ENCODE measurements at regions not wholly inside any gene's neighbourhood (a gene's known extent, or its start where the extent isn't known, plus 50 kb on each side); places are given as distances from the start of the nearest gene placed in this dataset.
A peak's percentile ranks its signal among the peaks of the same experiment; 100 is the strongest.
"Not testable (repeated sequence)": the region's sequence is repeated elsewhere in the genome, so short reads cannot be mapped to it uniquely, and the experiment has no call there.

- not testable (repeated sequence) for DNase-seq (ENCODE audit: low read depth)
Measured at GRCh38 chr7:49100908-49101740, 176.8 kb downstream of the CDC14C start.

DNA sequence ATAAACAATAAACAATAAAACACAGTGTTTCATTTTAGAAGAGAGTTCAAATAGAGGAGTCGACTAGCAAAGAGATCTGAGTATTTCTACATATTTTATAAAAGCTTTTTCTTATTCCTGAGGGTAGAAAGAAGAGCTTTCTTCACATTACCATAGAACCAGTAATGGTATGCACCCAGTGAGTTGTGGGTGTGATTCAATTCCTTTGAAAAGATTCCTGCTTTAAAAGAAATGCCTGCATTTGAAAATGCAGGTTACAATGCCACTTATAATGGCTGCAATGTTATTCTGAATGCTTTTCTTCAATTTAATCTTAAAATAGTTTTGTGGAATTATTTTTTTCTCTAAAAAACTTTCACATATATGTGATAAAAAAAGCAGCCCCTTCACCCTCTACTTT lies 178.1 kb downstream of the CDC14C start:
- DNase-seq (ENCODE audit: low read depth), result no peak

DNA sequence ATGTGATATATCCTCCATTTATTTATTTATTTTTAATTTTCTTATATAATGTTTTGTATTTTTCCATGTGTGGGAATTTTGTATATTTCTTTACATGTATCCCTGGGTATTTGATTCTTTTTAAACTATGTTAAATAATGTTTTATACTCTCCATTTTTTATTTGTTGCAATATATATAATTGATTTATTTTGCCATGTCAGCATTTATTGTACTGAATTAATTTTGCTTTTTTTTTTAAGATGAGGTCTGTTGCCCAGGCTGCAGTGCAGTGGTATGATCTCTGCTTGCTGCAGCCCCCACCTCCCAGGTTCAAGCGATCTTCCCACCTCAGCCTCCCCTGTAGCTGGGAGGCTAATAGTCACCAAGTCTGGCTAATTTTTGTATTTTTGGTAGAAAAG lies 187.4 kb downstream of the CDC14C start:
- no peak for DNase-seq (ENCODE audit: low read depth)

DNA sequence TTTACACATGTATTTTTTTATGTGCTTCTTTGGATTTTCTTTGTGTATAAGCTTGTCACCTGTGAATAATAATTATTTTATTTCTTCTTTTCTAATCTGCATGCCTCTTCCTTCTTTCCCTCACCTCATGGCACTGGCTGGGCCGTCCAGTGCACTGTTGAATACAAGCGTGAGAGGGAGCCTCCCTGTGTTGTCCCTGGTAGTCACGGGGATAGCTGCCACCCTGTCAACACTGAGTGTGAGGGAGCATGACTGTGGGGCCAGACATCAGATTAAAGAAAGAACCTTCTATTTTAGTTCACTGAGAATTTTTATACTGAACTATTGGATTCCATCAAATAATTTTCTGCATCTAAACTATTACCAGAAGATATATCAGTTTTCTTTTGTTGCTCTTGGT lies 187.9 kb downstream of the CDC14C start:
- no peak for DNase-seq (ENCODE audit: low read depth)

DNA sequence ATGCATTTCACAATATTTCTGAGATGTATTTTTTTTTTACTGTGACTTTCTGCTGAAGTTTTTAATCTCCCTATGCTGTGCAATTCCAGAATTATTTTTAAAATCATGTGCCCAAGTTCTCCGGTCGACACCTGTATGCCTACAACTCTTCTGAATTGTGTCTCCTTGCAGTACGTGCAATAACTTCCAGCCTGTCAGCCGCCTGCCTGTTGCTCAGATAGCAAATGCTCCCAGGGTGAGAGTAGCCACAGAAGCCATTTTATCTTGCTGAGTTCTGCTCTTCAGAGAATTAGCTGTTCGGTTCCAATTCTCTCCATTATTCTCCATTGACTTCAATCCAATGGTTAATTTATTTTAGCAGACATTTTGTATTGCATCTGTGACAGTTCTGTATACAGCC lies 188.3 kb downstream of the CDC14C start:
- no peak for DNase-seq (ENCODE audit: low read depth)

- no peak for DNase-seq (ENCODE audit: low read depth)
Measured at GRCh38 chr7:49119706-49120105, 195.4 kb downstream of the CDC14C start.

GRCh38 chr7:49125246-49125645 lies 200.9 kb downstream of the CDC14C start:
- no peak for DNase-seq (ENCODE audit: low read depth)

DNA sequence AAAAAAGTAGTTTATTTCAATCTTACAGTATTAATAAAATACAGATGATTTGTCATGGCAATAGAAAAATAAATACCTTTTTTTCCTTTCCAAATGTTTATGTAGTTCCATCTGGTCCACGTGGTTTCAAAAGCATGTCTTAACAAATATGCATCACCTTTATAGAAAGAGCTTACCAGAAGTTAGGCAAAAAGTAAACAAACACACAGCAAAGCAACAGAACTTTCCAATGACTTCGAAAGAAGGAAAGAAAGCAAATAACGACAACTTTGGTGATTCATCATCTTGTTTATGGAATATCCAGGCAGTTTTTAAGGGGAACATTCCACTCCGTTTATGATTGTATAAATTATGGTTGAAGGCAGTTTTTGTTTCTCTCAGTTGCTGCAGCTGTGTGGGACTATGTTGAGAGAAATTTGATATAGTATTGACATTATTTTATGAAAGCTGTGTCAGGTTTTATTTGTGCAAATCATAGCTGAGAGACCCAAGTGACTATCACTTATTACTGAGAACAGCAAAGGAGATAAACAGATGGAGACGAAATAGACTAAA lies 203.1 kb downstream of the CDC14C start:
- DNase-seq (ENCODE audit: low read depth), result peak; percentile 29

DNA sequence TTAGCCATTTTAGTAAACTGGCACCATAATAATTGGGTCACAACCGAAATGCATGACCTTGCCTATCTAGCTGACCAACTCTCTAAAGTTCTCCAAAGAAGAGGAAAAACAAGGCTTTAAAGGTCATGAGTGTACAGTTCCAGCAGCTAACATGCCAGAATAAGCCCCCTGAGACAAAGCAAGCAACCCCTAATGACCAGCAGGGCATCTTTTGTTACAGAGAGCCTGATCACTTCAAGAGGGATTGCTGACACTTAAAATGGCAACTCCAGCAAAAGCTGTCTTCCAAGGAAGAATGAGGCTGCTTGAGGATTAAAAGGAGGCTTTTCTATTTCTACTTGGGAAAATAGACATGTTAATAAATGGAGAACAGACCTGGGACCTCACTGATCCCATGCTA lies 213.6 kb downstream of the CDC14C start:
- DNase-seq (ENCODE audit: low read depth), result no peak

- peak; percentile 39 for DNase-seq (ENCODE audit: low read depth)
Measured at GRCh38 chr7:49150486-49150885, 226.1 kb downstream of the CDC14C start.

GRCh38 chr7:49151146-49151545 lies 226.8 kb downstream of the CDC14C start:
- DNase-seq (ENCODE audit: low read depth), result peak; percentile 48

DNA sequence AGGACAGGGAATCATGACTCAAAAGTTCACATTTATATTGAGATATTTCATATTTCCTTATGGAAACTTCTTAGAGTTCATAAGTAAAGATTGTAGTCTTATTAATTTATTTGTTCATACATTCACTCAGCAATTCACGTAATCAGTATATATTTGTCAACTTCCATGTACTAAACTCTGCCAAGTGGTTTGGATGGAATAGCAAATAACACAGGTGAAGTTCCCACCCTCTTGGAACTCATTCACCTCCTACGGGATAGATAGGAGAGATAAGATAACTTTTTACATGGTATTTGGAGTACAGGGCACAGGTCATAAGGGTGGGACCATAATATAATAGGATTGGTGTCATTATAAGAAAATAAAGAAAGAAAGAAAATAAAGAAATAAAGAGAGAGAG lies 234.0 kb downstream of the CDC14C start:
- DNase-seq (ENCODE audit: low read depth), result no peak

DNA sequence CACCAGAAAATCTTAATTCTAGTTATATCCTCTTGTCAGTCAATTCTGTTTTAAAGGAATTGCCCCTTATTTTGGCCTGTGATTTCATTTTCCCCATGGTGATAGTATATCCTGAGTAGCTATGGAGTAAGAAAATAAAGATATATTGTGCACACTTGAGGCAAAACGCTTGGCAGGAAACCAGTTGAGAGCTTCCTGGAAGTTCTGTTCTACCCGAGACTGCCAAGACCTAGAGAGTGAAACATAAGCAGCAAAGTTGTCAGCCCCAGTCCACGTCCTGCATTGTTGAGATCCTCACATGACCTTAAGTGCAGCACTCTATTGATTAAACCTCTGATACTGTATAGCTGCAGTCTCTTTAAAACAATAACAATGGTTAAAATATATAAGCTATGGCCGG lies 235.2 kb downstream of the CDC14C start:
- peak; percentile 38 for DNase-seq (ENCODE audit: low read depth)

DNA sequence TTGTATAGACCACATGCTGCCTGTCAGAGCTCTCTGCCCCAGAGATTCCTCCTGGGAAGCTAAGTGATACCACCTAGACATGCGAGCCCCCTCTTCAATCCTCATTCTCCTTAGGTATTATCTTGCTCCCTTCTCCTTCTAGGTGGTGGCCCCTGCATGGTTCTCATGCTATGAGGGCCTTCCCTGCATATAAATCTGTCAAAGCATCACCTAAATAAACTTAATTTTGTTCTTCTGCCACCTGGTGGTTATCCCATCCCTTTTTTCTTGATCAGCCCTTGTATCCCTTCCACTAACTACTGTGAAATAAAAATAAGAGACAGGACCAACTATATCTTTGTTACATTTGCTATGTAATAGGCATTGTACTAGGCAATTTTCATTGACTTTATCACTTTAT lies 242.1 kb downstream of the CDC14C start:
- no peak for DNase-seq (ENCODE audit: low read depth)

DNA sequence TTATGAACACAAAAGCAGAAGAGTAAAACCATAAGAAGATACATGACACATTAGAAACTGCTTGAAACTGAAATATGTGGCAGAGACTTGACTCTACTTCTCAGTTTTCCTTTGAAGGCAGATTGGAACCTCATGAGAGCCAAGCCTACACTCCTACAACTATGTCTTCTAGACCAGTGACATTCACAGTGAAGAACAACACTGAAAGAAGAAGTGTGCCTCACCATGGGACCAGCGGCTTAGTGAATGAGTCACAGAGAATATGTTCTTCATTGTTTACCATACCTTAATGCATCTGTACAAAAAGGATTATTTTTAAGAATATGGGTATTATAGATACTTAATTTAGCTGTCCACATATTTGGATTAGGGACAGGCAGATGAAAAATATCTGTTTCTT lies 248.3 kb downstream of the CDC14C start:
- no peak for DNase-seq (ENCODE audit: low read depth)

DNA sequence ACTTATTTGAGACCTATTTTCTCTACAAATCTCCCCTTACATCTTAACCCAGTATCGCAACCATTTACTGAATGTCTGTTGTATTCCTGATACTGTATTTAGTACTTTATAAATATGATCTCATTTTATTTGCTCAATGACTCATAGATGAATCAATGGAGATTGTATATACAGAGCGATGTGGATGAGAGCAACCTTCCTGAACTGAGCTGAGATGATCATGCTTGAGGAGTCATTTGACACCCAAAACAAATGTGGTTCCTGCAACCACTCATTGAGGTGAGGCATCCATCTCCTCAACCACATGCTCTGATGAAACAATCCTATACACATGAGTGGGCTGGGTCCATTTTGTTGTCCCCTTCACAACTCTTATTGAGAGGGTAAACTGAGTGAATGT lies 250.0 kb downstream of the CDC14C start:
- DNase-seq (ENCODE audit: low read depth), result no peak

DNA sequence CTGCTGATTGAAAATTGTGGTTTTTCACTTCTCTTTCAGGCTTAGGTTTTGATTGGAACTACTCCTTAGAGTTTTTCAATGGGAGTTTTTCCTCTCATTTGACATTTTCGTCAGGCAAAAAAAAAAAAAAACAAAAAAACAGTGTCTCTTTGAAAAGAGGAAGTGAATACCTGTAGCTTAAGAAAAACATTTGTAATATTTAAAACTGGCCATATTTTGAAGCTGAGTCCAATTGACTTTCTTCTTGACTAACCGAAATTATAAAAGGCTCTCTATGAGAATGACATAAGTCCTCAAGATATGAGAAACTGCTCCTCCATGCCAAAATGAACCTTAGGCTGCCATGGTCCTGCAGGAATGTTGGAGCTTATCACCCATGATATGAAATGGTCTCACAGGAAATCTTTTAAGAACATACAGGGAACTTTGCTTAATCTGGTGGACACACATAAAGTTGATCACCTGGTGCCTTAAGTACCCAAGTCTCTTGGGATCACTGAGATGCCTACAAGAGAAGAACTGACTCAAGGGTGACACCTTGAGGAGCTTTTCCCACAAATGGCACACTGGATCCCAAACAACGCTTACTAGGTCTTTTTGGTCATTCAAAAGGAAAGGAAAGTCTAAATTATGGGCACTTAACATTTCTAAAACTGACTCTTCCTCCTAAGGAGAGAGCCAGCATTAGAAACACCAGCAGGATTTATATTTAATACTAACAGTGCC lies 263.4 kb downstream of the CDC14C start:
- no peak for DNase-seq (ENCODE audit: low read depth)

GRCh38 chr7:49228426-49229098 lies 304.2 kb downstream of the CDC14C start:
- DNase-seq (ENCODE audit: low read depth), result no peak

- DNase-seq (ENCODE audit: low read depth), result no peak
Measured at GRCh38 chr7:49229246-49229645, 304.9 kb downstream of the CDC14C start.

GRCh38 chr7:49243521-49243920 lies 319.2 kb downstream of the CDC14C start:
- no peak for DNase-seq (ENCODE audit: low read depth)

DNA sequence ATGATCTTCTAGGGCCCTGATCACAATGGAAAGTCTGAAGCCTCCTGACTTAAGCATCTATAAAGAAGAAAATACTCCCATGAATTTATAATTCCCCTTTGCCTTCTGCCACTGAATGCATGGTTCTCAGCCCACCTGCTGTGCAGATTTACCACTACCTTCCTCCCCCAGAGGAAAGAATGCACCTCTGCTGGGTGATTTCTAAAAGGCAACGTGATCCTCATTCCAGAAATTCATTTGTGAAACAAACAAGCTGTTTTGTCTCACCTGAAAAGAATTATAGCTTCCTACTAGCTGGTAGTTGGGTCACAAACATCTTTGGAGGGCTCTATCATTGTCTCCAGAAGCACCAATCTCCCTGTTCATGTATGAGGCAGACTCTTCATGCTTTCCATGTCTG lies 320.2 kb downstream of the CDC14C start:
- no peak for DNase-seq (ENCODE audit: low read depth)

GRCh38 chr7:49245062-49245461 lies 320.7 kb downstream of the CDC14C start:
- no peak for DNase-seq (ENCODE audit: low read depth)
